MM.1S (cell line): ENCODE measurements at regions not wholly inside any gene's neighbourhood (a gene's known extent, or its start where the extent isn't known, plus 50 kb on each side); places are given as distances from the start of the nearest gene placed in this dataset.

ENCODE experiments used
- EZH2 ChIP-seq: fragments of 300-600 bp; sonication (generic); optimal IDR thresholded peaks from 2 replicates; pipeline ENCODE3; 2017; ENCODE audit warnings: low read depth, mild to moderate bottlenecking, antibody characterized with exemption, low read length, mixed read lengths
- TF ChIP-seq, protein P1 (sequence below): fragments of 300-600 bp; sonication (generic); IDR thresholded peaks from 2 replicates; pipeline ENCODE4 v1.5.1; 2016; ENCODE audit warnings: antibody characterized with exemption, low read length, mixed read lengths

DNA sequence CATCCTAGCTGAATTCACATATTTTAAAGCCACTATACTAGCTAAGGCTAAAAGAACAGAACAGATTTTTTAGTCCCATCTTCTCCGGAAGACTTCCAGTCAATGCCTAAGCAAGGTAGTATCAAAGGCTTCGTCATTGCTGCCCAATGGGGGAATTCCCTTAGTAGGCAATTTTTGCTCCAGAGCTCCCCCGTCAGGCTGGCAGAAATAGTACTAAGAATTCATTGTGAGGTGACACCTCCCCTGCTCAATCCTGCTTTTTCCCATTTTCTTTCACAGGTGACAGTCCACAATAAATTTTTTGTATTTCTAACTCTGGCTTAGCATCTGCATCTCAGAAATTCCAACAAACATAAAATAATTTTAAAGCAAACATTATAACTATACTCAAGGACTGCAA lies 52.8 kb upstream of the SRSF6 start:
- no peak for TF ChIP-seq EZH2
- TF ChIP-seq, protein P1, sequence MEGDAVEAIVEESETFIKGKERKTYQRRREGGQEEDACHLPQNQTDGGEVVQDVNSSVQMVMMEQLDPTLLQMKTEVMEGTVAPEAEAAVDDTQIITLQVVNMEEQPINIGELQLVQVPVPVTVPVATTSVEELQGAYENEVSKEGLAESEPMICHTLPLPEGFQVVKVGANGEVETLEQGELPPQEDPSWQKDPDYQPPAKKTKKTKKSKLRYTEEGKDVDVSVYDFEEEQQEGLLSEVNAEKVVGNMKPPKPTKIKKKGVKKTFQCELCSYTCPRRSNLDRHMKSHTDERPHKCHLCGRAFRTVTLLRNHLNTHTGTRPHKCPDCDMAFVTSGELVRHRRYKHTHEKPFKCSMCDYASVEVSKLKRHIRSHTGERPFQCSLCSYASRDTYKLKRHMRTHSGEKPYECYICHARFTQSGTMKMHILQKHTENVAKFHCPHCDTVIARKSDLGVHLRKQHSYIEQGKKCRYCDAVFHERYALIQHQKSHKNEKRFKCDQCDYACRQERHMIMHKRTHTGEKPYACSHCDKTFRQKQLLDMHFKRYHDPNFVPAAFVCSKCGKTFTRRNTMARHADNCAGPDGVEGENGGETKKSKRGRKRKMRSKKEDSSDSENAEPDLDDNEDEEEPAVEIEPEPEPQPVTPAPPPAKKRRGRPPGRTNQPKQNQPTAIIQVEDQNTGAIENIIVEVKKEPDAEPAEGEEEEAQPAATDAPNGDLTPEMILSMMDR = peak; percentile 56
